GM23338 (cell line): ENCODE measurements at regions not wholly inside any gene's neighbourhood (a gene's known extent, or its start where the extent isn't known, plus 50 kb on each side); places are given as distances from the start of the nearest gene placed in this dataset.

Experiments
- CREB1 ChIP-seq: fragments of 250-450 bp; sonication (Bioruptor Pico); IDR thresholded peaks from 2 replicates; pipeline ENCODE4 v1.5.0; 2020; ENCODE audit warnings: low read depth, mild to moderate bottlenecking, moderate library complexity
- EZH2 ChIP-seq: fragments of 200-600 bp; sonication (generic); IDR thresholded peaks from one replicate; pipeline ENCODE4 v1.8.0; 2017; ENCODE audit warnings: antibody characterized with exemption, mild to moderate bottlenecking, low read depth; ENCODE audit not compliant: unreplicated experiment
- EZH2phosphoT487 ChIP-seq: fragments of 200-600 bp; sonication (generic); IDR thresholded peaks from one replicate; pipeline ENCODE4 v1.8.1; 2018; ENCODE audit warnings: antibody characterized with exemption; ENCODE audit not compliant: unreplicated experiment
- JUNB ChIP-seq: IDR thresholded peaks from one replicate; pipeline ENCODE4 v1.6.1; 2016; ENCODE audit warnings: antibody characterized with exemption; ENCODE audit not compliant: unreplicated experiment
- POLR2AphosphoS5 ChIP-seq: IDR thresholded peaks from 2 replicates; pipeline ENCODE4 v1.6.1; 2016; ENCODE audit warnings: antibody characterized with exemption, low read depth
- STAT1 ChIP-seq: IDR thresholded peaks from one replicate; pipeline ENCODE4 v1.6.1; 2016; ENCODE audit warnings: antibody characterized with exemption; ENCODE audit not compliant: unreplicated experiment
- ZNF331 ChIP-seq: fragments of 250-450 bp; sonication (Bioruptor Pico); IDR thresholded peaks from 2 replicates; pipeline ENCODE4 v1.5.0; 2020; ENCODE audit warnings: low read depth, mild to moderate bottlenecking, moderate library complexity
- TF ChIP-seq, protein P1 (sequence below), 2 experiments: fragments of 200-600 bp in 1 of 2; sonication (generic) in 1 of 2; conservative IDR thresholded peaks; 2 replicates each; pipeline versions ENCODE4 v1.5.1 to v1.6.1; 2016 to 2017; ENCODE audit warnings: antibody characterized with exemption in 2 of 2, low read depth in 2 of 2, mild to moderate bottlenecking in 2 of 2, moderate library complexity in 1 of 2
- TF ChIP-seq, protein P2 (sequence below): IDR thresholded peaks from one replicate; pipeline ENCODE4 v1.6.1; 2018; ENCODE audit warnings: antibody characterized with exemption; ENCODE audit not compliant: unreplicated experiment
- TF ChIP-seq, protein P3 (sequence below): fragments of 250-450 bp; sonication (Bioruptor Pico); IDR thresholded peaks from 2 replicates; pipeline ENCODE4 v1.5.0; 2020; ENCODE audit warnings: mild to moderate bottlenecking, moderate library complexity

DNA sequence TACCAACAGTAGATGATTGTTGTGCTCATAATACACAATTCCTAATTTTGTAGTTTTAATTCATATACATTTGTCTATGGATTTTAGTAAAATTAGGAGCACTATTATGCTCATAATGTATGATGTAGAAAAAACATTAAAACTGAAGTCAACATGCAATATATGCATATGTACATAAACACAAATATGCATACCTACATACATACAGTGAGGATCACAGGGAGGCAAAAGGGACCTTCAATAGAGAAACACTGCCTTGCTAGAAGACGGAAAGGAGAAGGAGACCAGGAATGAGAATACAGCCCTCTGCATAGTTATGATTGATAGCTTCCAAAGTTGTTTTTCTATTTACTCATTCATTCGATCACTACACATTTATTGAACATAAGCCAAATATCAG is 606.5 kb downstream of the LMO4 start:
- TF ChIP-seq EZH2 (no peak), POLR2AphosphoS5 (no peak), EZH2phosphoT487 (no peak), STAT1 (no peak), ZNF331 (no peak), CREB1 (CRISPR knock-in tag) (no peak), JUNB (no peak)
- TF ChIP-seq, protein P1, sequence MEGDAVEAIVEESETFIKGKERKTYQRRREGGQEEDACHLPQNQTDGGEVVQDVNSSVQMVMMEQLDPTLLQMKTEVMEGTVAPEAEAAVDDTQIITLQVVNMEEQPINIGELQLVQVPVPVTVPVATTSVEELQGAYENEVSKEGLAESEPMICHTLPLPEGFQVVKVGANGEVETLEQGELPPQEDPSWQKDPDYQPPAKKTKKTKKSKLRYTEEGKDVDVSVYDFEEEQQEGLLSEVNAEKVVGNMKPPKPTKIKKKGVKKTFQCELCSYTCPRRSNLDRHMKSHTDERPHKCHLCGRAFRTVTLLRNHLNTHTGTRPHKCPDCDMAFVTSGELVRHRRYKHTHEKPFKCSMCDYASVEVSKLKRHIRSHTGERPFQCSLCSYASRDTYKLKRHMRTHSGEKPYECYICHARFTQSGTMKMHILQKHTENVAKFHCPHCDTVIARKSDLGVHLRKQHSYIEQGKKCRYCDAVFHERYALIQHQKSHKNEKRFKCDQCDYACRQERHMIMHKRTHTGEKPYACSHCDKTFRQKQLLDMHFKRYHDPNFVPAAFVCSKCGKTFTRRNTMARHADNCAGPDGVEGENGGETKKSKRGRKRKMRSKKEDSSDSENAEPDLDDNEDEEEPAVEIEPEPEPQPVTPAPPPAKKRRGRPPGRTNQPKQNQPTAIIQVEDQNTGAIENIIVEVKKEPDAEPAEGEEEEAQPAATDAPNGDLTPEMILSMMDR (conservative IDR thresholded peaks at IDR 0.05; ENCODE audit: low read depth in 2 of 2), result no peak
- TF ChIP-seq, protein P2, sequence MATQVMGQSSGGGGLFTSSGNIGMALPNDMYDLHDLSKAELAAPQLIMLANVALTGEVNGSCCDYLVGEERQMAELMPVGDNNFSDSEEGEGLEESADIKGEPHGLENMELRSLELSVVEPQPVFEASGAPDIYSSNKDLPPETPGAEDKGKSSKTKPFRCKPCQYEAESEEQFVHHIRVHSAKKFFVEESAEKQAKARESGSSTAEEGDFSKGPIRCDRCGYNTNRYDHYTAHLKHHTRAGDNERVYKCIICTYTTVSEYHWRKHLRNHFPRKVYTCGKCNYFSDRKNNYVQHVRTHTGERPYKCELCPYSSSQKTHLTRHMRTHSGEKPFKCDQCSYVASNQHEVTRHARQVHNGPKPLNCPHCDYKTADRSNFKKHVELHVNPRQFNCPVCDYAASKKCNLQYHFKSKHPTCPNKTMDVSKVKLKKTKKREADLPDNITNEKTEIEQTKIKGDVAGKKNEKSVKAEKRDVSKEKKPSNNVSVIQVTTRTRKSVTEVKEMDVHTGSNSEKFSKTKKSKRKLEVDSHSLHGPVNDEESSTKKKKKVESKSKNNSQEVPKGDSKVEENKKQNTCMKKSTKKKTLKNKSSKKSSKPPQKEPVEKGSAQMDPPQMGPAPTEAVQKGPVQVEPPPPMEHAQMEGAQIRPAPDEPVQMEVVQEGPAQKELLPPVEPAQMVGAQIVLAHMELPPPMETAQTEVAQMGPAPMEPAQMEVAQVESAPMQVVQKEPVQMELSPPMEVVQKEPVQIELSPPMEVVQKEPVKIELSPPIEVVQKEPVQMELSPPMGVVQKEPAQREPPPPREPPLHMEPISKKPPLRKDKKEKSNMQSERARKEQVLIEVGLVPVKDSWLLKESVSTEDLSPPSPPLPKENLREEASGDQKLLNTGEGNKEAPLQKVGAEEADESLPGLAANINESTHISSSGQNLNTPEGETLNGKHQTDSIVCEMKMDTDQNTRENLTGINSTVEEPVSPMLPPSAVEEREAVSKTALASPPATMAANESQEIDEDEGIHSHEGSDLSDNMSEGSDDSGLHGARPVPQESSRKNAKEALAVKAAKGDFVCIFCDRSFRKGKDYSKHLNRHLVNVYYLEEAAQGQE, result no peak
- TF ChIP-seq, protein P3, sequence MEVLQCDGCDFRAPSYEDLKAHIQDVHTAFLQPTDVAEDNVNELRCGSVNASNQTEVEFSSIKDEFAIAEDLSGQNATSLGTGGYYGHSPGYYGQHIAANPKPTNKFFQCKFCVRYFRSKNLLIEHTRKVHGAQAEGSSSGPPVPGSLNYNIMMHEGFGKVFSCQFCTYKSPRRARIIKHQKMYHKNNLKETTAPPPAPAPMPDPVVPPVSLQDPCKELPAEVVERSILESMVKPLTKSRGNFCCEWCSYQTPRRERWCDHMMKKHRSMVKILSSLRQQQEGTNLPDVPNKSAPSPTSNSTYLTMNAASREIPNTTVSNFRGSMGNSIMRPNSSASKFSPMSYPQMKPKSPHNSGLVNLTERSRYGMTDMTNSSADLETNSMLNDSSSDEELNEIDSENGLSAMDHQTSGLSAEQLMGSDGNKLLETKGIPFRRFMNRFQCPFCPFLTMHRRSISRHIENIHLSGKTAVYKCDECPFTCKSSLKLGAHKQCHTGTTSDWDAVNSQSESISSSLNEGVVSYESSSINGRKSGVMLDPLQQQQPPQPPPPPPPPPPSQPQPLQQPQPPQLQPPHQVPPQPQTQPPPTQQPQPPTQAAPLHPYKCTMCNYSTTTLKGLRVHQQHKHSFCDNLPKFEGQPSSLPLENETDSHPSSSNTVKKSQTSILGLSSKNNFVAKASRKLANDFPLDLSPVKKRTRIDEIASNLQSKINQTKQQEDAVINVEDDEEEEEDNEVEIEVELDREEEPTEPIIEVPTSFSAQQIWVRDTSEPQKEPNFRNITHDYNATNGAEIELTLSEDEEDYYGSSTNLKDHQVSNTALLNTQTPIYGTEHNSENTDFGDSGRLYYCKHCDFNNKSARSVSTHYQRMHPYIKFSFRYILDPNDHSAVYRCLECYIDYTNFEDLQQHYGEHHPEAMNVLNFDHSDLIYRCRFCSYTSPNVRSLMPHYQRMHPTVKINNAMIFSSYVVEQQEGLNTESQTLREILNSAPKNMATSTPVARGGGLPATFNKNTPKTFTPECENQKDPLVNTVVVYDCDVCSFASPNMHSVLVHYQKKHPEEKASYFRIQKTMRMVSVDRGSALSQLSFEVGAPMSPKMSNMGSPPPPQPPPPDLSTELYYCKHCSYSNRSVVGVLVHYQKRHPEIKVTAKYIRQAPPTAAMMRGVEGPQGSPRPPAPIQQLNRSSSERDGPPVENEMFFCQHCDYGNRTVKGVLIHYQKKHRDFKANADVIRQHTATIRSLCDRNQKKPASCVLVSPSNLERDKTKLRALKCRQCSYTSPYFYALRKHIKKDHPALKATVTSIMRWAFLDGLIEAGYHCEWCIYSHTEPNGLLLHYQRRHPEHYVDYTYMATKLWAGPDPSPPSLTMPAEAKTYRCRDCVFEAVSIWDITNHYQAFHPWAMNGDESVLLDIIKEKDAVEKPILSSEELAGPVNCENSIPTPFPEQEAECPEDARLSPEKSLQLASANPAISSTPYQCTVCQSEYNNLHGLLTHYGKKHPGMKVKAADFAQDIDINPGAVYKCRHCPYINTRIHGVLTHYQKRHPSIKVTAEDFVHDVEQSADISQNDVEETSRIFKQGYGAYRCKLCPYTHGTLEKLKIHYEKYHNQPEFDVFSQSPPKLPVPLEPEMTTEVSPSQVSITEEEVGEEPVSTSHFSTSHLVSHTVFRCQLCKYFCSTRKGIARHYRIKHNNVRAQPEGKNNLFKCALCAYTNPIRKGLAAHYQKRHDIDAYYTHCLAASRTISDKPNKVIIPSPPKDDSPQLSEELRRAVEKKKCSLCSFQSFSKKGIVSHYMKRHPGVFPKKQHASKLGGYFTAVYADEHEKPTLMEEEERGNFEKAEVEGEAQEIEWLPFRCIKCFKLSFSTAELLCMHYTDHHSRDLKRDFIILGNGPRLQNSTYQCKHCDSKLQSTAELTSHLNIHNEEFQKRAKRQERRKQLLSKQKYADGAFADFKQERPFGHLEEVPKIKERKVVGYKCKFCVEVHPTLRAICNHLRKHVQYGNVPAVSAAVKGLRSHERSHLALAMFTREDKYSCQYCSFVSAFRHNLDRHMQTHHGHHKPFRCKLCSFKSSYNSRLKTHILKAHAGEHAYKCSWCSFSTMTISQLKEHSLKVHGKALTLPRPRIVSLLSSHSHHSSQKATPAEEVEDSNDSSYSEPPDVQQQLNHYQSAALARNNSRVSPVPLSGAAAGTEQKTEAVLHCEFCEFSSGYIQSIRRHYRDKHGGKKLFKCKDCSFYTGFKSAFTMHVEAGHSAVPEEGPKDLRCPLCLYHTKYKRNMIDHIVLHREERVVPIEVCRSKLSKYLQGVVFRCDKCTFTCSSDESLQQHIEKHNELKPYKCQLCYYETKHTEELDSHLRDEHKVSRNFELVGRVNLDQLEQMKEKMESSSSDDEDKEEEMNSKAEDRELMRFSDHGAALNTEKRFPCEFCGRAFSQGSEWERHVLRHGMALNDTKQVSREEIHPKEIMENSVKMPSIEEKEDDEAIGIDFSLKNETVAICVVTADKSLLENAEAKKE (CRISPR knock-in tag), result no peak
